GM21367 (cell line): ENCODE measurements at regions not wholly inside any gene's neighbourhood (a gene's known extent, or its start where the extent isn't known, plus 50 kb on each side); places are given as distances from the start of the nearest gene placed in this dataset.
A peak's percentile ranks its signal among the peaks of the same experiment; 100 is the strongest.

Experiments
- ATAC-seq: cut with Tn5 transposase; IDR thresholded peaks from one replicate; pipeline ENCODE4 v1.9.1; 2021; ENCODE audit not compliant: unreplicated experiment

DNA sequence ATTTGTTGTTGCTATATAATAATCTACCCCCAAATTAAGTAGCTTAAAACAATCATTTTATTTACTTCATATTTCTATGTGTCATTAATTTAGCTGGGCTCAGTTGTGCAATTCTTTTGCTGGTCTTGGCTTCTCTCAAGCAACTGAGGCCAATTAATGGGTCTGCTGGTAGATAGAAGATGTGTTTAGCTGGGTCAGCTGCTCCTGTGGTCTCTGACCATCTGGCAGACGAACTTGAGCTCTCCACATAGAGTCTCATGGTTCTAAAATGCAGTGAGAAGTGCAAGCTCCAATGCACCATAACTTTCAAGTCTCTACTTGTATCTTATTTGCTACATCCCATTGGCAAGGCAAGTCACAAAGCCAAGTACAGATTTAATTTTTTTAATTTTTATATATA lies 515.6 kb downstream of the ZIC1 start:
- ATAC-seq = no peak

DNA sequence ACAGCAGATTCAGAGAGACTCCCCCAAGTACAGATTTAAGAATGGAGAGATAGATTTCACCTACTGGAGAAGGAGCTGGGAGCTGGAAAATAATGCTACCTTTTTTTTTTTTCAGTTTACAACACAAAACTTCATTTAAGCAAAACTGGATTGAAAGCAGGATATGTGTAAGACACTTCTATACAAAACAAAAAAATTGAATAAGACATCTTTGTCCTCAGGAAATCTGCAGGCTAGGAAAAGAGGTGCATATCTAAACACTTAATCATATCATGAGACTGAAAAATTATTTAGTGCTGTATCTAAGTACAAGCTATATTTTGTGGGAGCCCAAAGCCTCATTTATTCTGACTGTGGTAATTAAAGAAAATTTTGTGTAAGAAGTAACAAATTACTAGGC lies 516.1 kb downstream of the ZIC1 start:
- no peak for ATAC-seq

DNA sequence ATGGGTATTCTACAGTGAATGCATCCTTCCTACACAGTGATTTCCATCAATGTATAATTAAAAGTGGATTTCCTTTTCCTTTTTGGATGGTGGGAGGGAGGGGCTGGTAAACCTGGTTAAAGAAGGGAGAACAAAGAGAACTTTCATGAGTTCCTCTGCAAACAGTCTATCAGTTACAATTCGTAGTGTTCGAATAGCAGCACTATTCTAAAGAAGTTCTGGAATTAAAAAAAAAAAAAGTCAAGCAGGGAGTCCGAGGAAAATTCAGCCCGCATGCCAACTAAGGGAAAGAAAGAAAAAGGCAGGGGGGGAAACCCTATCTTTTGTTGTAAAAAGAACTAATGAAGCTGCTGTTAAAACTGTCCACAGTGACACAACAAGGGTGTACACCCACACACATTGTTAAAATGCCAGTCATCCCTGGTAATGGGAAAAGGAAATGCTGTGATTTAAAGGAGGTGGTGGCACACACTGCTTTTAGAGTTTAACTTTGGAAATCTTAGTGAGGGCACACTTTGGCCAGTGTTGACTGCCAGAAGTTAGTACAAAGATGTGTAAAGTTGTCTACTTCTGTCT lies 521.2 kb downstream of the ZIC1 start:
- no peak for ATAC-seq

DNA sequence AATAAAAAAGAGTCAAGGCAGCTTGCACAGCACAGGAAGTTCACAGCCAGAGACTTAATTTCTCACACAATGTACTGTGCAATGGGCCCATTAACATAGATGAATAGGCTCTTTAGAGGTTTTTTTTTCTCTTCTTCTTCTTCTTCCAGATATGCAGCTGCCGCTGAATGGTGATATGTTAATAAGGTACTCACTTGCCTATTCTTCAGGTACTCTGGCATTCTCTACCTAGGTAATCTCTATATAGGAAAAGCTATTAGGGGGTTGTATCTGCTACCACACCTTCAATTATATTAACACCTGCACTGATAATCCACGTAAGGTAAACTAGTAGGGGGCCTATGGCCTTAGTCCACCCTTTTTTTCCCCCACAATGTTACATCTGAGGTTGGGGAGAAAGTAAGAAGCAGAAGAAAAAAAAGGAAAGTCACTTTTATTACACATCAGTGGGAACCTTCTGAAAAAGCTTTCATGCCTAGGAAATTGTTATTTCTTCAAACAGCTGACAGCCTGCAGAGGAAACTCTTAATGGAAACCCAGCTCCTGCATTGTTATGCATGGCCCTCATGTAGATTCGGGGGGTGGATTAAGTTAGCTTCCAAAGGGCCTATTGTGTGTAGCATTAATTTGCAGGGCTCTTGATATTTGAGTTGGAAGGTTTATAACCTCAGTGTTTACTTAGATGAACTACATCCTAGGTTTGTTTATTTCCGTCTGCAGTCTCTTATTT lies 525.5 kb downstream of the ZIC1 start:
- ATAC-seq = no peak

DNA sequence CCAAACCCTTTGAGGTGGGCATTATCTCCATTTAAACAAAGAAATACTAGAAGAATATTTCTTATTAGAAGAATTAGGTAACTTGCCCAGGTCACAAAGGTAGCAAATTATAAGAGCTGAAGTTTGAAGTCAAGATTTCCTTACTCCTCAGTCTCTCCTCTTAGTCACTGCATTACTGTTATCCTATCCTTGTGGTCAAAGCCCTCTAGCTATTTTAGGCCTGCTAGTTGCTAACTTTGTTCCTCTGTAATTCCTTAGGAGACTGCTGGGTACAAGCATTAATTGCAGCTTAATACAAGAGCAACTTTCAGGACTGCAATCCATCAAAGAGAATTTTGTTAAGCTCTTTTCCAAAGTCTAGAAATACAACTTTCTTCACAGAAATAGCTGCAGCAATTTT lies 528.2 kb downstream of the ZIC1 start:
- no peak for ATAC-seq

DNA sequence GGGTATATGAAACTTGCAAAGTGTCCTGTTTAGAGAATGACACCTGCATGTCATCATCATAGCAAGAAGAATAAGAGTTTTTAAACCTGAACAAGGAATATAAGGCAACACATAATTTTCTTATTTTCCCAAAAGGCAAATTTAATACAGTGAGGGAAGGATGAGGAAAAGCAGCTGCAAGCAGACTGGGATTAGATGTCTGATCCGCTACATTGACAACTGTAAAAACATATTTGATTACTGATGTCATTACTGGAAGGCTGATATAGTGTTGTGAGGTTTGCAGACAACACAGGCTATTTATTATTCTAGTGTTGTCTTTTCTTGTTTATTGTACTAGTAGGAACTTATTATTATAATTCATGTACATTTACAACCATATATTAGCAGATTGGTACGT lies 528.7 kb downstream of the ZIC1 start:
- ATAC-seq = no peak

DNA sequence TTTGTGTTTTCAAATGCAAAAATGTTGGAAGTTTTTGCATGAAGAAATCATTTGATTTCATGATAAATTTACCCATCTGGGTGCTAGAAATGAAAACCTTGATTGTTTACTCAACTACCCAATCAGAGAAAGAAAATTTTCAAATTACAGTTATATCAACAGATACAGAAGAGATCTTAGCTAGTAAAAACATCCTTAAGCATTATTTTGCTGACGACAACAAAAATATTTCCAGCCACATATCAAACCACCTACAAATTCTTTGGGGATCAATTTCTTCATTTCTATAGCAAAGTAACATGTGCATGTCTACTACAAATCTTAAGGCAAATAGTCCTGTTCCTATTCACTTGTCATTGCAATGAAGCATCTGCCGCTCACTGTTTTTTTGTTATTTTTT lies 530.3 kb downstream of the ZIC1 start:
- ATAC-seq = no peak

DNA sequence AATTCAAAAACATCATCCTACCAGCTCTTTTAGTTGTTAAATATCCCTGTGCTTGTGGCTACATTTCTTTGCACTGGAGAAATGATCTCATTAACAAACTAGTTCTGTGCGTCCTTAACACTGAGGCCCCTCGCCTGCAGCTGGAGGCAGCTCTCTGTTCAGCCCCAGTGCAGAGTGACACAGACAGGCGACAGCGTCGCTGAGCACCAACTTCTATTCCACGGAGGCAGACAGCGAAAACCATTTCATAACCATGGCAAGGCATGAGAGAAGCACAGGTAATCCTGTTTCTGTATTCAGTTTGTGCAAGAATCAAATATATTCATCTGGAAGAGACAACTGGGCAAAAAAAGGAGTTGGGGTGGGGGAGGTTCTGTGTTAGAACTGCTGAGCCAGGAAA lies 530.7 kb downstream of the ZIC1 start:
- ATAC-seq = no peak

DNA sequence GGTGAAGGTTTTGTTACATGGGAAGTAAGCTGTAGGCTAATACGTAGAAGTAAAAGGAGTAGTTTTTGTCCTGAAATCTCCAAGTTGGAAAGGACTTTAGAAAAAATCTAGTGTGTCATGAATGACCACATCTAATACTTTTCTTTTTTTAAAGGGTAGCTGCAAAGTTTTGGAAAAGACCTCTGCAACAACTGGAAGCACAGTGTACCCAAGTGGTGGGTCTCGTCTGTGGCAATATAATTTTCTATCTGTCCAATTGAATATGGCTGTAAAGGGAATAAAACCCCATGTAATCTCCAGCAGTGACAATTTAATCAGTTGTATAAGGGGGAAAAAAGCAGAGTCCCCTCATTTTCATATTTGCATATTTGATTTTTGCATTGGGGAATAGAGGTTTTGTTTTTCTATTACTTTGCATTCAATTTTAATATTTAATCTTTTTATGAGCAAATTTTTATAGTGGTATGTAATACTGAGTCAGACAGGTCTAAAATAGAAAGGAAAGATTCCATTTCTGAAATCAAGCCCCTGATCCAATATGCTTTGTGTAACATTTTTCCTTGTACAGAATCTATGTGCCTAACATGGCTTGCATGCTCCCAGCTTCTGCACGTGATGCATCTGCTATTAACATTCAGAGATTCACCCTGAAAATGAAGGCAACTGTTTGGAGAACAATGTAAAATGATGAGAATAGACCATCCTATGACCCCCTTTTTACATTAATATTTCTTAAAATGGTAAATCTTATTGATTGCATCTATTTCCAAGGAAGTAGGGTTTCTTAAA lies 531.4 kb downstream of the ZIC1 start:
- no peak for ATAC-seq

DNA sequence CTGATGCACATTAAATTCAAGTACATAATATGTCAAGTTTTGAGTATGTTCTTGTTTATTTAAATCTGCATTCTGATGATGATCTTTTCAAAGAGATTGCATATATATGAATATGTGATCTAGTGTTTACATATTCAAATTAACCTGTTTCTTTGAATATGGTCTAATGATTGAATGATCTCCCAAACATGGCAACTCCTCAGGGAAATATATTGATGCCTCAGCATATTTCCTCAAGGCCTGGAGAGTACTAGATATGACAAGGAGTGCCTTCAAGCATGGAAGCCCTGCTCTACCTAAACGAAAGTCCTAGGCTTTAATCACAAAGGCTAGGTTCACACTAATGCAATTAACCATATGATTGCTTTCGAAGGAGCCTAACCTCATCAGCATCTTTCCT lies 532.8 kb downstream of the ZIC1 start:
- ATAC-seq = no peak

DNA sequence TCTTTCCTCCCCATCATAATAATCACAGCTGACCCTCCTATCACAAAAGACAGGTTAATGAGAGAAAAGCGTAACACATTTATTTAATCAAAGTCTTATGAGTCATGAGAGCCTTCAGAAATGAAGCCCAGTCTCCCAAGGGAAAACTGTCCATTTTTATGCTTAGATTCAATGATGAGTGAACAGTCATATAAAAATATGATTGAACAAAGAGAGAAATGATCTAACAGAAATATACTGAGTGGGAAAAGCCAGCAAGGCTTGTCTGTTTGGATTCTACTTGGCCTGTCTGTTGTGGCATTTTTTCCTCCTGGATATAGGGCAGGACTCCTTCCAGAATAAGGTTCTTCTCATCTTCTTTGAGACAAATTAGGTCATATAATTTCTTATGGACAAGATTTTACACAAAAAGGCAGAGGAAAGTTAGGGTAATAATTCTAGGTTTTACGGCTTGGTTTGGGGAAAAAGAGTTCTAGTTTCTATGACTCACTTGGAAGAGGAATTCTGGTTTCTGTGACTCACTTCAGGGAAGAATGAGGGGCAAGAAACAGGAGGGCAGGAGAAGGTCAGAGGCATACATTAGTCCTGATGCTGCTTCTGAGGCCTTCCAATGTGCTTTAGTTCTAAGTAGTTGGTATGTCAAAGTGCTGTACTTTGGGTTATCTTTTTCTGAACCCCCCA lies 534.2 kb downstream of the ZIC1 start:
- ATAC-seq = no peak

DNA sequence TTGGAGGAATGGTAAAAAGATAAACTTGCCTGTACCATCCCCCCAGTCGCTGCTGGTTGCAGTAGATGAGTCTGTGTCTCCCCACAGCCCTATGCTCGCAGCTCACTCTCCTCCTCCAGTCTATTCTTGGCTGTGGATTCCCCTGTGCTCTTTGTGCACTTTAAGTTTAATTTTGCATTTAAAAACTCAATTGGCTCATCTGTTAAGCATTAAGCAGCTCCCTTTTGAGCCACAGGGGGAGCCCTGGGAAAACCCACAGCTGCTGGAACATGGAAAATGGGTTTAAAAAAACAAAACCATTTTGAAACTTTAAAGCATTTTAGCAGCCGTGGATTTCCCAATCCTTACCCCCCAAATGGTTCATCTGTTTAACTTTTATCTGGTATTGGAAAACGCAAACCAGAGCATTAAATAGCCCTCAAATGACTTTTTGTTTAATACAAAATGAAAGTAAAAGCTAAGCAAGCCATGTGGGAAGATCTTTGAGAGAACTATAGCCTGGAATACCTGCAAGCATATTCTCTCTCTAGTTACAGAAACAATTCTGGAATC lies 536.9 kb downstream of the ZIC1 start:
- ATAC-seq = peak; percentile 42

DNA sequence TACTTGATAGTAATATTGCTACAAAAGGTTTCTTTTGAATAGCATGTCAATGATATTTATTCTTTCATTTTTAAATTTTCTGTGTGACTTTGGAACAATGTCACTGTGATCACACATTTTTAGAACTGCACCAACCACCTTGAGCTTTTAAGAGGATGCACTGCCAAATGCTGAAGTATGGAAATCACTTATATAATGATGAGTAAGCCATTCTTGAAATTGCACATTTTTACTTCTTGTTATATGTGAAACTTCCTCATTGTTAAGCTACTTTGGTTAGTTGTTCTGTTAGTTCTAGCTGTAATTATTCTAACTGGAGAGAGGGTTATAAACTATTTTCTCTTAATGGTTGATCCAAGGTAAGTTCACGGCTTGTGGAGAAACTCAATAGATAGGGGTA lies 547.5 kb downstream of the ZIC1 start:
- no peak for ATAC-seq

DNA sequence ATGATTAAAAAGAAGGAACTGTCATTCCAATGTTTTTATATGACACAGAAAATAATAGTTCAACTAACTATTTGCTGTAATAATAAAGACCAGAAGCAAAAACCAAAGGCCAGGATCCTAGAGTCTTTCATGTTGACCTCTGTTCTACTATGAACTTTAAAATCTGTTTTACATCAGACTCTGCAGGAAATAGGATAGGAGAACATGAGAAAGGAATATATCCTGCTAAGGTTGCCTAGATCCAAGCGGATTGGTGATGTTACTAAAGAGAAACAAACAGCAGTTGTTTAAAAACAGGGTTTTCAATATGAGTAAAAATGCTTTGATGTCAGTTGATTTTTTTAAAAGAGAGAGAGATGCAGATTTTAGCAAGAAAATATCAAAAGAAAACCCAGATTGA lies 549.6 kb downstream of the ZIC1 start:
- ATAC-seq = no peak

DNA sequence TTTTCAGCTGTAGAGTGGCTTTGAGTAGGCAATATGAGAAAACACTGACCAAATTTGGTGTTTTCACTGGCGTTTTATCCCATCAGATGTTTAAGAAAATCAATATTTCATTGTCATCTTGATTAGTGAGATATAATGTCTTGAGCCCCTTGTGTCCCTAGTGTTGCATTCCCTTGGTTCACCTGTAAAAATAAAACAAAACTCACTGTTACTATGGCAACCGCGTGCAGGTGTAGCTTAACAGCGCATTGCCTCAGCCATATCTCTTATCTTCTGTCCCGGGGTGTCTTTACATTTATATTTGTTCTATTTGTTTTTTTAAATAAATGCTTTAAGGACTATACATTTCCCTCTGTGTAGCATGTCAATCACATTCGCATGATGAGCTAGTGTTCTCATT lies 551.6 kb downstream of the ZIC1 start:
- ATAC-seq = no peak

DNA sequence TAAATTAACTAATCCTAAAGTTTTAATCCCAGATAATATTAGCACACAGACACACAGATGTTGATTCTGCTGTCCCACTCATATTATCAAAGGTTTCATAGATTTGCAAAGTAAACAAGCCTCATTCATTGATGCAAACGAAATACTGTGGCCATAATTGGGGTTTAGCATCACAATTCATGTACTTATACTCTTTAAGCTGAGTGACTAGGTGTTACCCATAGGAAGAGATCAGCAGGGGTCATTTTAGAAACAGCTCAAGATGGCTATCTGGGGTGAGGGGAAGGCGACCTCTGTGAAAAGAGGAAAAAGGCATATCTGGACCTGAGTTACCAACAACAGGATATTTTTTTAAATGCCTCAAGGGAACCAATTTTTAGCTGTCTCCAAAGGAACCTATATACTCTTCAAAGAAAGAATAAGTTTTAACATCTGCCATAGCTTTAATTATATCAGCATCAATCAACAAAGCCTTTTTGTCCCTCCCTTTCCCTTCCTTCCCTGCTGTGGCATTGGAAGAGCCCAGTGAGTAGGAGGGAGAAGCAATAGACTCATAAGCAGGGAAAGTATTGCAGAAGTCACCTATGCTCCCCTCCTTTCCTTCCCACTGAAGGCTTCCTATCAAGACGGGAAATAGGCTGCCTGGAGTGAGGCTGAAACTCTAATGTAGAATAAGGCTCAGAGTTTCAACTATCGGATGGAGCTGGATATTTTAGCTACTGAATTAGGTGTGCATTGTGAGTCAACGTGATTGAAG lies 553.4 kb downstream of the ZIC1 start:
- ATAC-seq = no peak

DNA sequence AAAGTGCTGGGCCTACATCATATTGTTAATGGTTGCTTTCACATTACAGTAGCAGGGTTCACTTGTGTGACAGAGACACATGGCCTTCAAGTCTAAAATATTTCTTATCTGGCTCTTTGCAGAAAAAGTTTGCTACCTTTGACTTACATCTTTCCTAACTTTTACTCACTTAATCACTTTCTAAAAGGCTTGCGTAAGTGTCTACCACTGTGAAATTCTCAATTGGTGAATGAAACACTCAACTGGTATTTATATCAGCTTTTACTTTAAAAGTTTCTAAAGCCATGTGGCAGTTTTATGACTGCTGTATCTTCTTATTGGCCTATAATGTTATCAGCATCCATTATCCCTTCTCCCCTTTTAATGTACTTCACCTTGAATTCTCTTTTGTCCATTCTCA lies 554.5 kb downstream of the ZIC1 start:
- no peak for ATAC-seq

DNA sequence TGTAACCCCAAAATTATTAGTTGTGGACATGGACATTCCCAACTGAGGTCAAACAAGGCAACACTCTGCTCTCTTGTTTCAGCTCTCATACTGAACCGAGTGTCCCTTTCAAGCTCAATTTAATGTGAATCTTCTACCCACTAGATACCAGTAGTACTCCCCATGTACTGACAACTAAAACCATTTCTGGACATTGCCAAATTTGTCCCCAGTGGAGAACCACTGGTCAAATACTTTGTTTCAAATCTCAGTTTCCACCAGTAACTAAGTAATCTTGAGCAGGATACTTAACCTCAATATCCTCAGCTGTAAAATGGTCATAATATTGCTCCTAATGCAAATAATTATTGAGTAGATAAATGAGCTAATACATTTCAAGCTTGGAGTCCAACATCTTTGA lies 566.0 kb downstream of the ZIC1 start:
- ATAC-seq = no peak

DNA sequence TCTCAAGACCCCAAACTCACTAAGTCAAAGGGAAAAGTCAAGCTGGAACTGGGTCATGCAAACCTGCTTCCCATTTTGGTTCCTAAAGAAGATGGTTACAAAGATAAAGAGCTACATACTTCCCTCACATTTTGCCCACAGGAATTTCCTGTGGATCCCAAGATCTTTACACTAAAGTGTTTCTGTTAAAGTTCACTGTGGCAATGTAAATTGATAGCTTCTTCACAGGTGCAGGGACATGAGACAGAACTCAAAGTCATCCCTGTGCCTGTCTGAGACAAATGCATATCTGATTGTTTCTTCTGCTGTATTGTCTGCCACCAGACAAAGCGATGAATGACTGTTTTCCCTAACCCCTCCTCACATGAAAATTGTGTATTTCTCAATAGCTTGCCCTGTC lies 567.8 kb downstream of the ZIC1 start:
- ATAC-seq = no peak

DNA sequence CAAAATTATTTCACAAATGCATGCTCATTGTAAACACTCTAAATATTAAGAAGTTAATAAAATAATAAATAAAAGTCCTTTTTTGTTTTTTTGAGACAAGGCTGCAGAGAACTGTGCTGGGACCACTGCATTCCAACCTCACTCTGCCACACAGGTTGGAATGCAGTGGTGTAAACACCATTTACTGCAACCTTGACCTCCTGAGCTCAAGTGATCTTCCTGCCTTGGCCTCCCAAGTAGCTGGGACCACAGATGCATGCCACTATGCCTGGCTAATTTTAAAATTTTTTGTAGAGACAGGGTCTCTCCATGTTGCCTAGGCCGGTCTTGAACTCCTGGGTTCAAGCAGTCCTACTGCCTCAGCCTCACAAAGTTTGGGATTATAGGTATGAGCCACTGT lies 578.4 kb downstream of the ZIC1 start:
- no peak for ATAC-seq

DNA sequence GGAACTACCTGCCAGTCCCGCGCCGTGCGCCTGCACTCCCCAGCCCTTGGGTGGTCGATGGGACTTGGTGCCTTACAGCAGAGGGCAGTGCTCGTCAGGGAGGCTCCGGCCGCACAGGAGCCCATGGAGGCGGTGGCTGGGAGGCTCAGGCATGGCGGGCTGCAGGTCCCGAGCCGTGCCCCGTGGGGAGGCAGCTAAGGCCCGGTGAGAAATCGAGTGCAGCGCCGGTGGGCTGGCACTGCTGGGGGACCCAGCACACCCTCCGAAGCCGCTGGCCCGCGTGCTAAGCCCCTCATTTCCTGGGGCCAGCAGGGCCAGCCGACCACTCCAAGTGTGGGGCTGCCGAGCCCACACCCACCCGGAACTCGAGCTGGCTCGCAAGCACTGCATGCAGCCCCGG lies 580.2 kb downstream of the ZIC1 start:
- no peak for ATAC-seq
